IMR-90 (cell line): ENCODE measurements at regions not wholly inside any gene's neighbourhood (a gene's known extent, or its start where the extent isn't known, plus 50 kb on each side); places are given as distances from the start of the nearest gene placed in this dataset.

ENCODE experiments used
- ATAC-seq: fragments of 200-7000 bp; cut with Tn5 transposase; 2 replicates; pipeline ENCODE4 v1.9.1; 2020; ENCODE audit warnings: low read depth, mild to moderate bottlenecking, moderate library complexity
- BruUV-seq: library from RNA; stranded (reverse); fragments of 400-500 nt; replicated peaks from 2 replicates; lab custom pipeline; 2021; lab: Mats Ljungman, UMichigan
- CTCF ChIA-PET: fragments of 300-600 bp; formaldehyde crosslinking; extraction: SDS; loops from one replicate; lab custom pipeline; 2021; ENCODE audit warnings: antibody characterized with exemption; lab: Yijun Ruan, JAX
- POLR2A ChIA-PET: fragments of 300-600 bp; sonication (Branson Sonifier 250); formaldehyde crosslinking; loops from one replicate; lab custom pipeline; 2022; ENCODE audit warnings: antibody characterized with exemption; ENCODE audit not compliant: unreplicated experiment; lab: Charles Lee
- DNase-seq: peaks from one replicate; pipeline ENCODE4 v3.0.0; 2013
- H2AFZ ChIP-seq: replicated peaks from 2 replicates; pipeline ENCODE3; 2013; ENCODE audit warnings: low read length, mild to moderate bottlenecking; ENCODE audit not compliant: poor library complexity
- H2AK5ac ChIP-seq: 2 replicates; pipeline ENCODE4 v1.6.1; 2013; ENCODE audit warnings: low read depth, low read length, inconsistent platforms
- H2AK9ac ChIP-seq: replicated peaks from 2 replicates; pipeline ENCODE3; 2013; ENCODE audit warnings: mild to moderate bottlenecking, low read depth, low read length, moderate library complexity; ENCODE audit not compliant: poor library complexity
- H2BK120ac ChIP-seq: 2 replicates; pipeline ENCODE4 v1.6.1; 2013; ENCODE audit warnings: low read depth, low read length, inconsistent platforms
- H2BK15ac ChIP-seq: 3 replicates; pipeline ENCODE4 v1.6.1; 2013; ENCODE audit warnings: low read depth, low read length, inconsistent platforms
- H2BK20ac ChIP-seq: 2 replicates; pipeline ENCODE4 v1.6.1; 2013; ENCODE audit warnings: low read depth, mild to moderate bottlenecking, inconsistent platforms, low read length, moderate library complexity
- H2BK5ac ChIP-seq: 2 replicates; pipeline ENCODE4 v1.6.1; 2013; ENCODE audit warnings: mild to moderate bottlenecking, low read depth, low read length, inconsistent platforms; ENCODE audit not compliant: poor library complexity, severe bottlenecking
- H3K14ac ChIP-seq: replicated peaks from 2 replicates; pipeline ENCODE4 v1.6.1; 2013; ENCODE audit warnings: low read depth, low read length, inconsistent platforms
- H3K18ac ChIP-seq: 2 replicates; pipeline ENCODE4 v1.6.1; 2013; ENCODE audit warnings: low read depth, low read length, control low read depth
- H3K23ac ChIP-seq: 2 replicates; pipeline ENCODE4 v1.6.1; 2013; ENCODE audit warnings: low read depth, low read length, inconsistent platforms
- H3K27ac ChIP-seq: 2 replicates; pipeline ENCODE4 v1.5.1; 2013; ENCODE audit warnings: mild to moderate bottlenecking, control low read depth, low read length; ENCODE audit not compliant: insufficient read depth
- H3K27me3 ChIP-seq: 2 replicates; pipeline ENCODE4 v1.6.1; 2013; ENCODE audit warnings: low read length; ENCODE audit not compliant: control insufficient read depth, insufficient read depth
- H3K36me3 ChIP-seq: 2 replicates; pipeline ENCODE4 v1.6.1; 2013; ENCODE audit warnings: low read length, mixed read lengths; ENCODE audit not compliant: control insufficient read depth, insufficient read depth
- H3K4ac ChIP-seq: 2 replicates; pipeline ENCODE4 v1.6.1; 2013; ENCODE audit warnings: low read depth, low read length, inconsistent platforms
- H3K4me1 ChIP-seq: 2 replicates; pipeline ENCODE4 v1.6.1; 2013; ENCODE audit warnings: low read length, mixed read lengths; ENCODE audit not compliant: control insufficient read depth, insufficient read depth
- H3K4me2 ChIP-seq: 2 replicates; pipeline ENCODE4 v1.6.1; 2013; ENCODE audit warnings: low read depth, mild to moderate bottlenecking, control low read depth, low read length, moderate library complexity
- H3K4me3 ChIP-seq: 2 replicates; pipeline ENCODE4 v1.5.1; 2013; ENCODE audit warnings: low read depth, mild to moderate bottlenecking, control low read depth, low read length, moderate library complexity; ENCODE audit not compliant: insufficient read depth
- H3K56ac ChIP-seq: 2 replicates; pipeline ENCODE4 v1.6.1; 2013; ENCODE audit warnings: low read length, inconsistent platforms; ENCODE audit not compliant: insufficient read depth; ENCODE audit errors: extremely low read depth
- H3K79me1 ChIP-seq, 2 experiments: 2 replicates each; pipeline ENCODE4 v1.6.1; 2013; ENCODE audit warnings: low read length in 2 of 2, inconsistent platforms in 1 of 2, low read depth in 1 of 2
- H3K9ac ChIP-seq: 2 replicates; pipeline ENCODE4 v1.6.1; 2013; ENCODE audit warnings: low read depth, low read length, control low read depth
- H3K9me1 ChIP-seq: 2 replicates; pipeline ENCODE4 v1.6.1; 2013; ENCODE audit warnings: low read length, inconsistent platforms; ENCODE audit not compliant: insufficient read depth
- H3K9me3 ChIP-seq: 2 replicates; pipeline ENCODE4 v1.6.1; 2013; ENCODE audit warnings: low read length; ENCODE audit not compliant: control insufficient read depth, insufficient read depth
- H4K20me1 ChIP-seq: 2 replicates; pipeline ENCODE4 v1.6.1; 2013; ENCODE audit warnings: low read length, inconsistent platforms; ENCODE audit not compliant: insufficient read depth
- H4K5ac ChIP-seq: 2 replicates; pipeline ENCODE4 v1.6.1; 2013; ENCODE audit warnings: mild to moderate bottlenecking, low read depth, low read length, control low read depth
- H4K8ac ChIP-seq, 2 experiments: 2 replicates each; pipeline ENCODE4 v1.6.1; 2013; ENCODE audit warnings: low read depth in 2 of 2, low read length in 2 of 2, control low read depth in 1 of 2, inconsistent platforms in 1 of 2
- H4K91ac ChIP-seq: 2 replicates; pipeline ENCODE4 v1.6.1; 2013; ENCODE audit warnings: low read depth, low read length, inconsistent platforms; ENCODE audit not compliant: insufficient read depth
- BHLHE40 ChIP-seq: fragments of 150-350 bp; IDR thresholded peaks from 2 replicates; pipeline ENCODE4 v1.6.1; 2016; ENCODE audit warnings: mild to moderate bottlenecking, low read depth, low read length
- CEBPB ChIP-seq: IDR thresholded peaks from 2 replicates; pipeline ENCODE4 v1.6.1; 2012; ENCODE audit warnings: low read depth, low read length, improper control_type of control experiment
- CHD1 ChIP-seq: IDR thresholded peaks from 2 replicates; pipeline ENCODE4 v1.6.1; 2012; ENCODE audit warnings: low read depth, low read length, improper control_type of control experiment
- ELK1 ChIP-seq: fragments of 150-350 bp; IDR thresholded peaks from 2 replicates; pipeline ENCODE4 v1.6.1; 2016; ENCODE audit warnings: low read depth, mild to moderate bottlenecking, low read length, moderate library complexity, borderline replicate concordance
- FOS ChIP-seq: fragments of 150-350 bp; IDR thresholded peaks from 2 replicates; pipeline ENCODE4 v1.6.1; 2016; ENCODE audit warnings: low read depth, low read length
- MAFK ChIP-seq: IDR thresholded peaks from 2 replicates; pipeline ENCODE4 v1.6.1; 2012; ENCODE audit warnings: low read depth, low read length, improper control_type of control experiment
- MAZ ChIP-seq: IDR thresholded peaks from 2 replicates; pipeline ENCODE4 v1.6.1; 2012; ENCODE audit warnings: low read depth, mild to moderate bottlenecking, low read length, improper control_type of control experiment, moderate library complexity, borderline replicate concordance
- MXI1 ChIP-seq: IDR thresholded peaks from 2 replicates; pipeline ENCODE4 v1.6.1; 2012; ENCODE audit warnings: low read depth, mild to moderate bottlenecking, low read length, moderate library complexity, borderline replicate concordance
- POLR2A ChIP-seq: IDR thresholded peaks from 2 replicates; pipeline ENCODE4 v1.6.1; 2012; ENCODE audit warnings: mild to moderate bottlenecking, low read depth, low read length
- RAD21 ChIP-seq: IDR thresholded peaks from 2 replicates; pipeline ENCODE4 v1.6.1; 2012; ENCODE audit warnings: low read length, improper control_type of control experiment
- RCOR1 ChIP-seq: IDR thresholded peaks from 2 replicates; pipeline ENCODE4 v1.6.1; 2012; ENCODE audit warnings: mild to moderate bottlenecking, low read length, improper control_type of control experiment; ENCODE audit not compliant: insufficient replicate concordance
- RFX5 ChIP-seq: IDR thresholded peaks from 2 replicates; pipeline ENCODE4 v1.8.0; 2012; ENCODE audit warnings: low read depth, mild to moderate bottlenecking, low read length, moderate library complexity
- WGBS, 2 experiments: methylation state at CpG; one replicate each; pipeline versions ENCODE4 v1.1.5 to v1.1.7; 2013; ENCODE audit warnings: missing lambda C conversion rate in 2 of 2; ENCODE audit not compliant: insufficient read length in 1 of 2; ENCODE audit errors: extremely low coverage in 2 of 2; 5-methylcytosine and 5-hydroxymethylcytosine counted together
- dilution Hi-C: fragments of 300-500 bp; cut with HindIII; formaldehyde crosslinking; loops from one replicate; pipeline ENCODE4 v1.14.3; 2018; ENCODE audit warnings: low sequenced_read_pairs; ENCODE audit not compliant: unreplicated experiment
- in situ Hi-C: fragments of 300-500 bp; cut with MboI; formaldehyde crosslinking; loops from 3 replicates; pipeline ENCODE4 v1.14.3; 2019; ENCODE audit warnings: low sequenced_read_pairs, inconsistent platforms, mixed read lengths
- intact Hi-C: fragments of 100-400 bp; cut with micrococcal nuclease; formaldehyde crosslinking; loops from 2 replicates; pipeline ENCODE4 v1.10.0; 2022
- TF ChIP-seq, protein P1 (sequence below): conservative IDR thresholded peaks from 2 replicates; pipeline ENCODE4 v1.5.1; 2012; ENCODE audit warnings: mild to moderate bottlenecking, low read depth, low read length, improper control_type of control experiment
- TF ChIP-seq, protein P2 (sequence below): fragments of 150-350 bp; IDR thresholded peaks from 2 replicates; pipeline ENCODE4 v1.6.1; 2017; ENCODE audit warnings: mild to moderate bottlenecking, antibody characterized with exemption, low read length, low read depth

GRCh38 chr14:37870632-37871346 is 275.4 kb downstream of the TTC6 start:
- Histone ChIP-seq H3K4ac (no peak overlapping the region), H3K9ac (no peak overlapping the region), H3K23ac (no peak overlapping the region), H3K27ac (no peak overlapping the region), H2BK15ac (no peak overlapping the region), H3K14ac (no peak overlapping the region), H2AK5ac (no peak overlapping the region), H3K4me3 (no peak overlapping the region), H2AFZ (no peak overlapping the region), H4K8ac (no peak overlapping the region), H3K9me3 (no peaks in the 10 kb centered on the region), H3K9me1 (no peaks in the 10 kb centered on the region), H4K91ac (no peak overlapping the region), H3K79me1 (no peaks in the 10 kb centered on the region), H3K36me3 (no peaks in the 10 kb centered on the region), H2BK20ac (no peak overlapping the region), H3K56ac (no peak overlapping the region), H3K18ac (no peak overlapping the region), H2AK9ac (no peak overlapping the region), H4K20me1 (no peaks in the 10 kb centered on the region), H3K27me3 (peaks cover 6% of the 10 kb centered on the region), H4K5ac (no peak overlapping the region), H3K4me2 (no peak overlapping the region), H3K4me1 (no peaks in the 10 kb centered on the region), H2BK120ac (no peak overlapping the region), H2BK5ac (no peak overlapping the region)
- in situ Hi-C loops (loop anchor here (5.0 kb wide), 1 partner anchor 628 kb away; no protein-coding TSS in a partner anchor), intact Hi-C loops (no loop called here), dilution Hi-C loops (no loop called here)
- ChIA-PET POLR2A (no interaction called here), CTCF (no interaction called here)
- DNase-seq (no peak), ATAC-seq (no peak)
- BruUV-seq, result no TSS peak
- 88% methylated on average over 1 of the region's 11 CpGs; no CpG with 5 or more reads in 1 of the 2 experiments for WGBS, 2 experiments
- no peak for TF ChIP-seq RCOR1
- TF ChIP-seq CHD1, result no peak
- no peak for TF ChIP-seq MAZ
- TF ChIP-seq CEBPB, result no peak; the same call in 1 of the 2 replicates
- no peak for TF ChIP-seq RAD21
- TF ChIP-seq, protein P1, sequence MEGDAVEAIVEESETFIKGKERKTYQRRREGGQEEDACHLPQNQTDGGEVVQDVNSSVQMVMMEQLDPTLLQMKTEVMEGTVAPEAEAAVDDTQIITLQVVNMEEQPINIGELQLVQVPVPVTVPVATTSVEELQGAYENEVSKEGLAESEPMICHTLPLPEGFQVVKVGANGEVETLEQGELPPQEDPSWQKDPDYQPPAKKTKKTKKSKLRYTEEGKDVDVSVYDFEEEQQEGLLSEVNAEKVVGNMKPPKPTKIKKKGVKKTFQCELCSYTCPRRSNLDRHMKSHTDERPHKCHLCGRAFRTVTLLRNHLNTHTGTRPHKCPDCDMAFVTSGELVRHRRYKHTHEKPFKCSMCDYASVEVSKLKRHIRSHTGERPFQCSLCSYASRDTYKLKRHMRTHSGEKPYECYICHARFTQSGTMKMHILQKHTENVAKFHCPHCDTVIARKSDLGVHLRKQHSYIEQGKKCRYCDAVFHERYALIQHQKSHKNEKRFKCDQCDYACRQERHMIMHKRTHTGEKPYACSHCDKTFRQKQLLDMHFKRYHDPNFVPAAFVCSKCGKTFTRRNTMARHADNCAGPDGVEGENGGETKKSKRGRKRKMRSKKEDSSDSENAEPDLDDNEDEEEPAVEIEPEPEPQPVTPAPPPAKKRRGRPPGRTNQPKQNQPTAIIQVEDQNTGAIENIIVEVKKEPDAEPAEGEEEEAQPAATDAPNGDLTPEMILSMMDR, result no peak
- no peak for TF ChIP-seq ELK1
- no peak for TF ChIP-seq MXI1
- TF ChIP-seq FOS, result no peak
- TF ChIP-seq RFX5, result no peak
- TF ChIP-seq, protein P2, sequence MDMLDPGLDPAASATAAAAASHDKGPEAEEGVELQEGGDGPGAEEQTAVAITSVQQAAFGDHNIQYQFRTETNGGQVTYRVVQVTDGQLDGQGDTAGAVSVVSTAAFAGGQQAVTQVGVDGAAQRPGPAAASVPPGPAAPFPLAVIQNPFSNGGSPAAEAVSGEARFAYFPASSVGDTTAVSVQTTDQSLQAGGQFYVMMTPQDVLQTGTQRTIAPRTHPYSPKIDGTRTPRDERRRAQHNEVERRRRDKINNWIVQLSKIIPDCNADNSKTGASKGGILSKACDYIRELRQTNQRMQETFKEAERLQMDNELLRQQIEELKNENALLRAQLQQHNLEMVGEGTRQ, result no peak
- TF ChIP-seq POLR2A, result no peak
- no peak for TF ChIP-seq MAFK
- TF ChIP-seq BHLHE40, result no peak
